HCT116 (cell line): ENCODE measurements at regions not wholly inside any gene's neighbourhood (a gene's known extent, or its start where the extent isn't known, plus 50 kb on each side); places are given as distances from the start of the nearest gene placed in this dataset.

Experiments
- ATAC-seq: fragments of 200-7000 bp; cut with Tn5 transposase; 2 replicates; pipeline ENCODE4 v1.9.1; 2020; ENCODE audit warnings: mild to moderate bottlenecking, moderate library complexity
- BruUV-seq: library from RNA; stranded (reverse); fragments of 400-500 nt; replicated peaks from 2 replicates; lab custom pipeline; 2021; lab: Mats Ljungman, UMichigan
- CTCF ChIA-PET: fragments of 300-600 bp; sonication (Branson Sonifier 250); formaldehyde crosslinking; loops from one replicate; lab custom pipeline; 2021; ENCODE audit warnings: antibody characterized with exemption; lab: Charles Lee
- POLR2A ChIA-PET: fragments of 300-600, 350-600 bp; sonication (Branson Sonifier 250); formaldehyde crosslinking; loops from one replicate; lab custom pipeline; 2021; ENCODE audit warnings: antibody characterized with exemption; lab: Charles Lee
- RAD21 ChIA-PET, 2 experiments: fragments of 300-600 bp; sonication (Branson Sonifier 250); formaldehyde crosslinking; loops; one replicate each; lab custom pipeline; 2023; ENCODE audit warnings: low total read pairs in 2 of 2; ENCODE audit not compliant: uncharacterized antibody in 2 of 2, unreplicated experiment in 2 of 2, low non-redundant PET in 1 of 2; lab: Charles Lee
- DNase-seq: peaks from one replicate; pipeline ENCODE4 v3.0.0-alpha.2; 2010; ENCODE audit warnings: low read depth, low spot score
- H2AFZ ChIP-seq: fragments of 200-600 bp; shearing (Covaris generic), sonication (generic); 2 replicates; pipeline ENCODE4 v1.6.1; 2017; ENCODE audit warnings: low read depth, mixed run types, mixed read lengths, antibody characterized with exemption, low read length; ENCODE audit not compliant: poor library complexity, severe bottlenecking
- H3K27ac ChIP-seq: 2 replicates; pipeline ENCODE4 v1.5.1; 2012; ENCODE audit warnings: low read depth, low read length
- H3K27me3 ChIP-seq: fragments of 200-600 bp; sonication (generic); 2 replicates; pipeline ENCODE4 v1.6.1; 2016; ENCODE audit warnings: mixed run types, low read length, mixed read lengths; ENCODE audit not compliant: insufficient read depth
- H3K36me3 ChIP-seq, 2 experiments: fragments of 200-500 bp in 1 of 2; fragments of 200-600 bp in 1 of 2; sonication (Bioruptor generic) in 1 of 2; sonication (generic) in 1 of 2; 2 replicates each; pipeline versions ENCODE4 v1.5.1 to v1.6.1; 2014 to 2016; ENCODE audit warnings: low read length in 2 of 2, inconsistent platforms in 1 of 2, mixed read lengths in 1 of 2, mixed run types in 1 of 2; ENCODE audit not compliant: insufficient read depth in 2 of 2, control insufficient read depth in 1 of 2
- H3K4me1 ChIP-seq, 2 experiments: fragments of 200-600 bp in 1 of 2; sonication (generic) in 1 of 2; 2 replicates each; pipeline versions ENCODE4 v1.5.1 to v1.6.1; 2012 to 2017; ENCODE audit warnings: low read length in 2 of 2, inconsistent platforms in 1 of 2, mild to moderate bottlenecking in 1 of 2, mixed read lengths in 1 of 2, mixed run types in 1 of 2, moderate library complexity in 1 of 2; ENCODE audit not compliant: insufficient read depth in 2 of 2, control insufficient read depth in 1 of 2
- H3K4me2 ChIP-seq: fragments of 200-600 bp; sonication (generic); 2 replicates; pipeline ENCODE4 v1.6.1; 2017; ENCODE audit warnings: mixed run types, low read length, mixed read lengths
- H3K4me3 ChIP-seq, 2 experiments: fragments of 200-600 bp in 1 of 2; sonication (generic) in 1 of 2; replicated peaks in 1 of 2; 2 replicates each; pipeline ENCODE4 v1.5.1; 2011 to 2016; ENCODE audit warnings: low read length in 2 of 2, control low read depth in 1 of 2, low read depth in 1 of 2, mild to moderate bottlenecking in 1 of 2, mixed read lengths in 1 of 2, mixed run types in 1 of 2
- H3K79me2 ChIP-seq: fragments of 200-600 bp; sonication (generic); 2 replicates; pipeline ENCODE4 v1.6.1; 2017; ENCODE audit warnings: mild to moderate bottlenecking, mixed run types, low read length, moderate library complexity, mixed read lengths; ENCODE audit not compliant: insufficient read depth
- H3K9ac ChIP-seq: fragments of 200-600 bp; sonication (generic); 2 replicates; pipeline ENCODE4 v1.6.1; 2016; ENCODE audit warnings: low read length, mixed read lengths
- H3K9me2 ChIP-seq: fragments of 200-600 bp; sonication (generic), shearing (Covaris generic); 2 replicates; pipeline ENCODE4 v1.6.1; 2017; ENCODE audit warnings: mixed run types, mild to moderate bottlenecking, moderate library complexity; ENCODE audit not compliant: insufficient read depth
- H3K9me3 ChIP-seq, 2 experiments: fragments of 200-500 bp in 1 of 2; fragments of 200-600 bp in 1 of 2; sonication (Bioruptor generic) in 1 of 2; sonication (generic) in 1 of 2; 2 replicates each; pipeline ENCODE4 v1.6.1; 2014 to 2017; ENCODE audit warnings: low read length in 2 of 2, mixed read lengths in 2 of 2, inconsistent platforms in 1 of 2, low read depth in 1 of 2, mild to moderate bottlenecking in 1 of 2, mixed run types in 1 of 2, moderate library complexity in 1 of 2; ENCODE audit not compliant: control insufficient read depth in 1 of 2, insufficient read depth in 1 of 2
- H4K20me1 ChIP-seq: fragments of 200-600 bp; sonication (generic), shearing (Covaris generic); 2 replicates; pipeline ENCODE4 v1.6.1; 2017; ENCODE audit warnings: mixed run types, mild to moderate bottlenecking, moderate library complexity; ENCODE audit not compliant: insufficient read depth
- CTCF ChIP-seq, 3 experiments: fragments of 200-600 bp in 1 of 3; sonication (generic) in 1 of 3; IDR thresholded peaks in 2 of 3; conservative IDR thresholded peaks in 1 of 3; 2 replicates each; pipeline ENCODE4 v1.5.1; 2012 to 2017; ENCODE audit warnings: low read depth in 2 of 3, low read length in 2 of 3, antibody characterized with exemption in 1 of 3, borderline replicate concordance in 1 of 3, control low read depth in 1 of 3, mild to moderate bottlenecking in 1 of 3, mixed read lengths in 1 of 3, mixed run types in 1 of 3, moderate library complexity in 1 of 3; ENCODE audit not compliant: insufficient read depth in 1 of 3
- RAD21 ChIP-seq: IDR thresholded peaks from 2 replicates; pipeline ENCODE4 v1.6.1; 2012; ENCODE audit warnings: low read depth, mild to moderate bottlenecking
- REST ChIP-seq: IDR thresholded peaks from 2 replicates; pipeline ENCODE4 v1.6.1; 2012; ENCODE audit warnings: low read depth
- intact Hi-C: fragments of 100-400 bp; cut with micrococcal nuclease; formaldehyde crosslinking; loops from 2 replicates; pipeline ENCODE4 v1.10.0; 2022

- H2AFZ ChIP-seq, result no peak overlapping the region
- POLR2A ChIA-PET, result no interaction called here
- peak; percentile 48 for TF ChIP-seq RAD21
- TF ChIP-seq CTCF (IDR thresholded peaks at IDR 0.05 in 2 of 3, conservative IDR thresholded peaks at IDR 0.05 in 1 of 3; ENCODE audit: borderline replicate concordance in 1 of 3, insufficient read depth in 1 of 3, low read depth in 2 of 3, low read length in 2 of 3), result peak; percentile 19 to 35 (median 27); a peak in 4 of 6 replicates
- TF ChIP-seq REST, result no peak
- intact Hi-C loops, result no loop called here
- no peaks in the 10 kb centered on the region for H4K20me1 ChIP-seq
- RAD21 ChIA-PET, result no interaction called here
- DNase-seq (no peak), ATAC-seq (no peak)
- H3K9ac ChIP-seq, result no peak overlapping the region
- H3K9me3 ChIP-seq, result no peaks in the 10 kb centered on the region
- BruUV-seq, result no TSS peak
- H3K27me3 ChIP-seq, result peaks cover 14% of the 10 kb centered on the region; the same call in 1 of the 2 replicates
- no peaks in the 10 kb centered on the region for H3K9me2 ChIP-seq
- no peaks in the 10 kb centered on the region for H3K79me2 ChIP-seq
- H3K27ac ChIP-seq, result no peak overlapping the region
- CTCF ChIA-PET, result interaction anchor here (1.3 kb wide), 1 partner anchor 23 kb away, joined by 5 read pairs; no protein-coding TSS in a partner anchor
- H3K4me1 ChIP-seq, result no peaks in the 10 kb centered on the region
- no peak overlapping the region for H3K4me3 ChIP-seq
- no peaks in the 10 kb centered on the region for H3K36me3 ChIP-seq
- no peak overlapping the region for H3K4me2 ChIP-seq
These were observed 92.7 kb upstream of the CD93 start for GRCh38 chr20:23178806-23179205.
